HFF-Myc (cell line): ENCODE measurements at regions not wholly inside any gene's neighbourhood (a gene's known extent, or its start where the extent isn't known, plus 50 kb on each side); places are given as distances from the start of the nearest gene placed in this dataset.

ENCODE experiments used
- DNase-seq: peaks from one replicate; pipeline ENCODE4 v3.0.0-alpha.2; 2011; ENCODE audit warnings: low read depth; ENCODE audit errors: extremely low read depth
- H3K4me3 ChIP-seq: replicated peaks from 2 replicates; pipeline ENCODE4 v1.5.1; 2011; ENCODE audit warnings: low read depth, mild to moderate bottlenecking, control low read depth, low read length
- CTCF ChIP-seq: IDR thresholded peaks from 2 replicates; pipeline ENCODE4 v1.5.1; 2012; ENCODE audit warnings: mild to moderate bottlenecking, low read depth, low read length, control low read depth; ENCODE audit errors: missing control alignments

GRCh38 chr6:88538840-88539239, 372.7 kb upstream of the CNR1 start:
- H3K4me3 ChIP-seq = no peak overlapping the region
- no peak for DNase-seq
- TF ChIP-seq CTCF = no peak

GRCh38 chr6:88538130-88538706, 372.1 kb upstream of the CNR1 start:
- DNase-seq = no peak
- no peak for TF ChIP-seq CTCF
- no peak overlapping the region for H3K4me3 ChIP-seq

- DNase-seq = no peak
- no peak overlapping the region for H3K4me3 ChIP-seq
- no peak for TF ChIP-seq CTCF
These were observed 370.0 kb upstream of the CNR1 start for GRCh38 chr6:88536071-88536625.

- TF ChIP-seq CTCF = no peak
- no peak overlapping the region for H3K4me3 ChIP-seq
- no peak for DNase-seq
These were observed 369.2 kb upstream of the CNR1 start for GRCh38 chr6:88535306-88535705.

GRCh38 chr6:88532241-88532860, 366.2 kb upstream of the CNR1 start:
- no peak for TF ChIP-seq CTCF
- H3K4me3 ChIP-seq = no peak overlapping the region
- no peak for DNase-seq

- no peak for TF ChIP-seq CTCF
- no peak overlapping the region for H3K4me3 ChIP-seq
- DNase-seq = no peak
These were observed 363.6 kb upstream of the CNR1 start for GRCh38 chr6:88529726-88530125.
